Small intestine (tissue), 7 donors: ENCODE measurements at regions not wholly inside any gene's neighbourhood (a gene's known extent, or its start where the extent isn't known, plus 50 kb on each side); places are given as distances from the start of the nearest gene placed in this dataset.
A peak's percentile ranks its signal among the peaks of the same experiment; 100 is the strongest.

Experiments
- DNase-seq, 2 donors: peaks; one replicate each; pipeline versions ENCODE4 v3.0.0 to v3.0.0-alpha.2; 2013
- FAIRE-seq: peaks from 2 replicates; lab custom pipeline; 2012; peaks lifted over from hg19 to GRCh38; lab: Jason Lieb, UNC
- H3K27ac ChIP-seq, 3 donors: one replicate each; pipeline ENCODE4 v1.5.1; 2013; ENCODE audit warnings: low read length in 2 of 3, mild to moderate bottlenecking in 2 of 3, control low read depth in 1 of 3, inconsistent platforms in 1 of 3, low read depth in 1 of 3, moderate library complexity in 1 of 3
- H3K27me3 ChIP-seq, 3 donors: one replicate each; pipeline ENCODE4 v1.6.1; 2013; ENCODE audit warnings: low read length in 3 of 3, inconsistent platforms in 1 of 3; ENCODE audit not compliant: control insufficient read depth in 3 of 3, insufficient read depth in 3 of 3
- H3K36me3 ChIP-seq, 3 donors: one replicate each; pipeline ENCODE4 v1.6.1; 2013; ENCODE audit warnings: low read length in 3 of 3, inconsistent platforms in 1 of 3, low read depth in 1 of 3, mild to moderate bottlenecking in 1 of 3, moderate library complexity in 1 of 3; ENCODE audit not compliant: control insufficient read depth in 3 of 3, insufficient read depth in 2 of 3
- H3K4me1 ChIP-seq, 3 donors: one replicate each; pipeline ENCODE4 v1.6.1; 2013; ENCODE audit warnings: low read length in 2 of 3, inconsistent platforms in 1 of 3, low read depth in 1 of 3, mild to moderate bottlenecking in 1 of 3, moderate library complexity in 1 of 3; ENCODE audit not compliant: control insufficient read depth in 3 of 3, insufficient read depth in 2 of 3
- H3K4me3 ChIP-seq, 3 donors: one replicate each; pipeline ENCODE4 v1.5.1; 2013; ENCODE audit warnings: low read length in 3 of 3, control low read depth in 1 of 3, inconsistent platforms in 1 of 3, low read depth in 1 of 3, mild to moderate bottlenecking in 1 of 3, moderate library complexity in 1 of 3
- H3K9me3 ChIP-seq, 2 donors: one replicate each; pipeline ENCODE4 v1.6.1; 2013; ENCODE audit warnings: low read depth in 1 of 2, low read length in 1 of 2; ENCODE audit not compliant: control insufficient read depth in 2 of 2, insufficient read depth in 1 of 2
- WGBS, 3 donors: extraction: QIAGEN DNeasy Blood & Tissue Kit; methylation state at CpG; one replicate each; pipeline ENCODE4 v1.1.7; 2013; 5-methylcytosine and 5-hydroxymethylcytosine counted together
- donor health status: healthy with polysubstance abuse.
- donor health status: control.
- donor health status: control.
- donor health status: Bipolar disorder and iron deficiency.
- donor health status: healthy.

- Histone ChIP-seq H3K9me3 (peaks cover 0 to 6% of the 10 kb centered on the region in 2 donors), H3K27me3 (no peaks in the 10 kb centered on the region), H3K36me3 (no peaks in the 10 kb centered on the region), H3K4me1 (peaks cover 0 to 5% (median 4%) of the 10 kb centered on the region in 3 donors), H3K4me3 (no peak overlapping the region), H3K27ac (peak overlapping the region in 1 of 3 donors; percentile 32)
- FAIRE-seq (no peak), DNase-seq (peak in 1 of 2 donors; percentile 47)
Measured at GRCh38 chr1:212155219-212155618, 119.7 kb downstream of the DTL start.

- no peaks in the 10 kb centered on the region for H3K36me3 ChIP-seq
- H3K27ac ChIP-seq = peak overlapping the region in 2 of 3 donors; percentile 43 to 68
- H3K27me3 ChIP-seq = no peaks in the 10 kb centered on the region
- FAIRE-seq = no peak
- WGBS, 3 donors = 58 to 70% (median 66%) methylated on average over 6 of the region's 6 CpGs
- H3K4me3 ChIP-seq = no peak overlapping the region
- peaks cover 0 to 6% of the 10 kb centered on the region in 2 donors for H3K9me3 ChIP-seq
- peaks cover 0 to 5% (median 2%) of the 10 kb centered on the region in 3 donors for H3K4me1 ChIP-seq
- peak; percentile 26 to 81 for DNase-seq
Measured at GRCh38 chr1:212157252-212157651, 121.7 kb downstream of the DTL start.

GRCh38 chr1:212158912-212159796 is 123.6 kb downstream of the DTL start:
- no peak for FAIRE-seq
- WGBS, 3 donors = 83 to 89% (median 83%) methylated on average over 7 of the region's 7 CpGs
- Histone ChIP-seq H3K27ac (no peak overlapping the region), H3K4me3 (no peak overlapping the region), H3K27me3 (no peaks in the 10 kb centered on the region), H3K4me1 (peaks cover 0 to 4% (median 0%) of the 10 kb centered on the region in 3 donors), H3K36me3 (no peaks in the 10 kb centered on the region), H3K9me3 (peaks cover 0 to 6% of the 10 kb centered on the region in 2 donors)
- peak in 1 of 2 donors; percentile 45 for DNase-seq

DNA sequence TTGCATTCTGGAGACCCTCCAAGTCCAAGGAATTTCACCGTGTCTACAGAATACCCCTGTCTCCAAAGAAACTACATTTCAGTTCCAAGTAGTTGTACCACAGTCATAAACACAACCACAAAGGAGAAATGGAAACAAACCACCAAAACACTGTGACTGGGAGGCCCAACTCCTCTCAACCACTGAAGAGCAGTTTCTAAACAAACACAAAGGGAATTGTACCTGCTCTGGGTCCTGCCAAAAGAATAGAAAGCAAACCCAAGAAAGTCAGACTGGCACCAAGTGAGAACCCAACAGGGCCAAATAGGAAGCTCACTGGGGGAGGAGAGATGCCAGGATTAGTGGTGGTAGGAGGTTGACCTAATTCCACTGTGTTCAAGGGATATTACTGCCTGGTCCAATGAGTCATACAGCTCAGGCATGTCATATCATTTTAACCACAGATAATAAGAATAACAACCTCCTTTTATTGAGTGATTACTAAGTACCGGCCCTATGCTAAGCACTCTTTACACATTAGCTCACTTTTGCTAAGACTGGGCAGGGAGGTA is 123.9 kb upstream of the PPP2R5A start:
- Histone ChIP-seq H3K36me3 (no peaks in the 10 kb centered on the region), H3K27me3 (no peaks in the 10 kb centered on the region), H3K4me3 (no peak overlapping the region), H3K4me1 (peaks cover 0 to 4% (median 0%) of the 10 kb centered on the region in 3 donors), H3K9me3 (no peaks in the 10 kb centered on the region), H3K27ac (no peak overlapping the region)
- DNase-seq (peak in 1 of 2 donors; percentile 49), FAIRE-seq (no peak)
- 44 to 53% (median 47%) methylated on average over 2 of the region's 2 CpGs for WGBS, 3 donors

DNA sequence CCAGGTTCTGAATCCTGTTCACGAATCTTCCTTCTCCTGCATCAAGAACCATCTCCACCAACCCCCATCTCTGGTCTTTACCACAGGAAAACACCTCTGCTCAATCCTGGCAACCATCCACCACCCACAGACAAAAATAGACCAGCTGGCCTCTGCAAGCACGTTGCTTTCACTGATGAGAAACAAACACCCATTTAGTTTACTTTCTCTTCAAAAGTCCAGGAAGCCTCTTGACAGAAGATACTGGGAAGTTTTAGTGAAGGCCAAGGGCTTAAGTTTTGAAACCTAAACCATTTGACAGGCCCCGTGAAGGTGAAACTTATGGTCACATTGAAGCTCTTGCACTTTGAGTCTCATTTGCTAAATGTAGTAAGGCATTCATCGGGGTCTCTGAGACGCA is 122.6 kb upstream of the PPP2R5A start:
- no peaks in the 10 kb centered on the region for H3K9me3 ChIP-seq
- no peak overlapping the region for H3K4me3 ChIP-seq
- no peak overlapping the region for H3K27ac ChIP-seq
- H3K4me1 ChIP-seq = peaks cover 0 to 4% (median 0%) of the 10 kb centered on the region in 3 donors
- H3K36me3 ChIP-seq = no peaks in the 10 kb centered on the region
- no peak for DNase-seq
- 41 to 72% (median 58%) methylated on average over 5 of the region's 5 CpGs for WGBS, 3 donors
- FAIRE-seq = no peak
- no peaks in the 10 kb centered on the region for H3K27me3 ChIP-seq

GRCh38 chr1:212164095-212164872 is 120.9 kb upstream of the PPP2R5A start:
- H3K4me1 ChIP-seq = no peaks in the 10 kb centered on the region
- H3K27ac ChIP-seq = no peak overlapping the region
- WGBS, 3 donors = 93 to 94% (median 93%) methylated on average over 5 of the region's 5 CpGs
- no peaks in the 10 kb centered on the region for H3K9me3 ChIP-seq
- no peaks in the 10 kb centered on the region for H3K36me3 ChIP-seq
- no peak overlapping the region for H3K4me3 ChIP-seq
- no peak for FAIRE-seq
- no peaks in the 10 kb centered on the region for H3K27me3 ChIP-seq
- DNase-seq = no peak

- DNase-seq (no peak), FAIRE-seq (no peak)
- no peaks in the 10 kb centered on the region for H3K9me3 ChIP-seq
- no peak overlapping the region for H3K4me3 ChIP-seq
- H3K27ac ChIP-seq = no peak overlapping the region
- H3K27me3 ChIP-seq = no peaks in the 10 kb centered on the region
- 76 to 88% (median 86%) methylated on average over 4 of the region's 4 CpGs for WGBS, 3 donors
- H3K36me3 ChIP-seq = no peaks in the 10 kb centered on the region
- no peaks in the 10 kb centered on the region for H3K4me1 ChIP-seq
Measured at GRCh38 chr1:212166244-212166643, 119.0 kb upstream of the PPP2R5A start.

GRCh38 chr1:212166644-212167043 is 118.6 kb upstream of the PPP2R5A start:
- no peaks in the 10 kb centered on the region for H3K36me3 ChIP-seq
- H3K27me3 ChIP-seq = no peaks in the 10 kb centered on the region
- no peaks in the 10 kb centered on the region for H3K9me3 ChIP-seq
- 31 to 38% (median 33%) methylated on average over 2 of the region's 2 CpGs for WGBS, 3 donors
- no peak overlapping the region for H3K4me3 ChIP-seq
- no peaks in the 10 kb centered on the region for H3K4me1 ChIP-seq
- no peak overlapping the region for H3K27ac ChIP-seq
- DNase-seq (no peak), FAIRE-seq (no peak)
